ENCODE measurements at regions not wholly inside any gene's neighbourhood (a gene's known extent, or its start where the extent isn't known, plus 50 kb on each side); places are given as distances from the start of the nearest gene placed in this dataset.

DNA sequence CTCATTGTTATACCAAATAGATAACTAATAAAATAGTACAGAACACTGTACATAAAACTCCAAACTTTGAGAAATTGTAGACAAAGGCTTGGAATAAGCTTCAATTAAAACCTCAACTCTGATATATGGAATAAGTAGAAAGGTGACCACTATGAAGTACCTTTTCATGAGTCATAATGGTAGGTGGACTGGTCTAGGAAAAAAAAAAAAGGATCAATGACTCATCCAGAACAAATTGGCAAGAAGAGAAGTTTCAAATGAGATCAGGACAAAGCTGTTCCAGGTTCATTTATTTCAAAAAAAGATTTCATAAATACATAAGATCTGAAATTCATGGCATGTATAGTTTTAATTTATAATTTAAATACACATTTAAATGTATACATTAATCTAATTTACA lies 769.7 kb downstream of the SUCLG1 start:
- no peak overlapping the region for H3K9ac ChIP-seq (ENCODE audit: low read depth, low read length, poor library complexity, severe bottlenecking)
- no peaks in the 10 kb centered on the region for H4K20me1 ChIP-seq (ENCODE audit: insufficient read depth, low read length, poor library complexity, severe bottlenecking)
- no peak overlapping the region for H2AFZ ChIP-seq (ENCODE audit: low read length)
- TF ChIP-seq, protein P1, sequence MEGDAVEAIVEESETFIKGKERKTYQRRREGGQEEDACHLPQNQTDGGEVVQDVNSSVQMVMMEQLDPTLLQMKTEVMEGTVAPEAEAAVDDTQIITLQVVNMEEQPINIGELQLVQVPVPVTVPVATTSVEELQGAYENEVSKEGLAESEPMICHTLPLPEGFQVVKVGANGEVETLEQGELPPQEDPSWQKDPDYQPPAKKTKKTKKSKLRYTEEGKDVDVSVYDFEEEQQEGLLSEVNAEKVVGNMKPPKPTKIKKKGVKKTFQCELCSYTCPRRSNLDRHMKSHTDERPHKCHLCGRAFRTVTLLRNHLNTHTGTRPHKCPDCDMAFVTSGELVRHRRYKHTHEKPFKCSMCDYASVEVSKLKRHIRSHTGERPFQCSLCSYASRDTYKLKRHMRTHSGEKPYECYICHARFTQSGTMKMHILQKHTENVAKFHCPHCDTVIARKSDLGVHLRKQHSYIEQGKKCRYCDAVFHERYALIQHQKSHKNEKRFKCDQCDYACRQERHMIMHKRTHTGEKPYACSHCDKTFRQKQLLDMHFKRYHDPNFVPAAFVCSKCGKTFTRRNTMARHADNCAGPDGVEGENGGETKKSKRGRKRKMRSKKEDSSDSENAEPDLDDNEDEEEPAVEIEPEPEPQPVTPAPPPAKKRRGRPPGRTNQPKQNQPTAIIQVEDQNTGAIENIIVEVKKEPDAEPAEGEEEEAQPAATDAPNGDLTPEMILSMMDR (conservative IDR thresholded peaks at IDR 0.05; ENCODE audit: low read length) = no peak
- no peak for TF ChIP-seq EZH2phosphoT487 (IDR thresholded peaks at IDR 0.05; ENCODE audit: borderline replicate concordance)
- no peaks in the 10 kb centered on the region for H3K9me2 ChIP-seq (replicated peaks; ENCODE audit: low read depth, low read length)
- no peaks in the 10 kb centered on the region for H3K27me3 ChIP-seq (ENCODE audit: insufficient read depth, low read length, poor library complexity, severe bottlenecking)
- no peaks in the 10 kb centered on the region for H3K79me2 ChIP-seq (ENCODE audit: insufficient read depth, low read length)
- H3K9me3 ChIP-seq (ENCODE audit: insufficient read depth, low read depth, low read length) = no peaks in the 10 kb centered on the region
- no peaks in the 10 kb centered on the region for H3K36me3 ChIP-seq (ENCODE audit: insufficient read depth, low read length)
- no peaks in the 10 kb centered on the region for H3K4me1 ChIP-seq (ENCODE audit: insufficient read depth, low read length, poor library complexity, severe bottlenecking)
- H3F3A ChIP-seq (ENCODE audit: low read depth) = no peaks in the 10 kb centered on the region
- H3K4me3 ChIP-seq (ENCODE audit: low read length, poor library complexity, severe bottlenecking) = no peak overlapping the region
- no peak overlapping the region for H3K4me2 ChIP-seq (ENCODE audit: low read depth, low read length, poor library complexity, severe bottlenecking)

DNA sequence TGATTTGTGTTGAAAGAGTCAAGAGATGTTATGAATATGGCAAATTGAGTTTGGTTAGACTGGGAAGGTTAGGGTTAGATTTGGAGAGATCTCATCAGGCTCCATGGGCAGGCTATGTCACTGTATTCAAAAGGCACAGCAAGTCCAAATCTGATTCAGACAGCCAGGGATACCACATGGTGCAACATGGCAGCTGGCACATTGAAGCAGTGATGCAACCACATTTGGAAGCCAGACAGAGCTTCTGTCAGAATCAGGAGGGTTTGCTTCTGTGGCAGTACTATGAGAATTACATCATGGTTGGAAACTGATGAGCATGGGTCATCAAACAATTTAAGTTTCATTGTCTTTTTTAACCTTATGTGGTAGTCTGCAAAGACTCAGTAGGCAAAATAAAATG lies 772.2 kb downstream of the SUCLG1 start:
- Histone ChIP-seq H3K9me2 (replicated peaks; ENCODE audit: low read depth, low read length) (no peaks in the 10 kb centered on the region), H3K27me3 (ENCODE audit: insufficient read depth, low read length, poor library complexity, severe bottlenecking) (no peaks in the 10 kb centered on the region), H3K4me1 (ENCODE audit: insufficient read depth, low read length, poor library complexity, severe bottlenecking) (no peaks in the 10 kb centered on the region), H3K36me3 (ENCODE audit: insufficient read depth, low read length) (no peaks in the 10 kb centered on the region), H4K20me1 (ENCODE audit: insufficient read depth, low read length, poor library complexity, severe bottlenecking) (no peaks in the 10 kb centered on the region), H3K79me2 (ENCODE audit: insufficient read depth, low read length) (no peaks in the 10 kb centered on the region), H3K9ac (ENCODE audit: low read depth, low read length, poor library complexity, severe bottlenecking) (no peak overlapping the region), H3K9me3 (ENCODE audit: insufficient read depth, low read depth, low read length) (no peaks in the 10 kb centered on the region), H3K4me2 (ENCODE audit: low read depth, low read length, poor library complexity, severe bottlenecking) (no peak overlapping the region), H2AFZ (ENCODE audit: low read length) (no peak overlapping the region), H3F3A (ENCODE audit: low read depth) (no peaks in the 10 kb centered on the region), H3K4me3 (ENCODE audit: low read length, poor library complexity, severe bottlenecking) (no peak overlapping the region)
- TF ChIP-seq EZH2phosphoT487 (IDR thresholded peaks at IDR 0.05; ENCODE audit: borderline replicate concordance) = no peak
- TF ChIP-seq, protein P1 (conservative IDR thresholded peaks at IDR 0.05; ENCODE audit: low read length) = no peak

DNA sequence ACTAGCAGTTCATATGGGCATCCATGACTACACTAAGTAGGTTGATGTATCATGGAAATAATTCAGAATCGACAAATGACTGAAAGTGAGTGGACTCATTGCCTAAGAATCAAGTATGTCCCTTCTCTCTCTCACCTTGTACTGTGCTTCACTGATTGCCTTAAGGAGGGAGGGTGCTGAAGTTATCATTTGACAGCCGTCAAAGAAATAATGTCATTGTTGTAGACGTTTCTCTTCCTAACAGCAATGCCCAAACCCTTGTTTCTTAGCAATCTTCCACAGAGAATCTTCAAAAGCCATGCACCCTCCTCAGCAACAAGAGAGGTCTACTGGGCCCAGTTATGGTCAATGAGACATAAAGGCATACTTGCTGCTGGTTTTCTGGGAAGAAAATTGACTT lies 785.0 kb downstream of the SUCLG1 start:
- no peak overlapping the region for H3K4me2 ChIP-seq (ENCODE audit: low read depth, low read length, poor library complexity, severe bottlenecking)
- H3K4me3 ChIP-seq (ENCODE audit: low read length, poor library complexity, severe bottlenecking) = no peak overlapping the region
- H3K9me2 ChIP-seq (replicated peaks; ENCODE audit: low read depth, low read length) = no peaks in the 10 kb centered on the region
- H3K4me1 ChIP-seq (ENCODE audit: insufficient read depth, low read length, poor library complexity, severe bottlenecking) = no peaks in the 10 kb centered on the region
- TF ChIP-seq, protein P1 (conservative IDR thresholded peaks at IDR 0.05; ENCODE audit: low read length) = no peak
- no peak for TF ChIP-seq EZH2phosphoT487 (IDR thresholded peaks at IDR 0.05; ENCODE audit: borderline replicate concordance)
- H4K20me1 ChIP-seq (ENCODE audit: insufficient read depth, low read length, poor library complexity, severe bottlenecking) = no peaks in the 10 kb centered on the region
- H3K9ac ChIP-seq (ENCODE audit: low read depth, low read length, poor library complexity, severe bottlenecking) = no peak overlapping the region
- H3F3A ChIP-seq (ENCODE audit: low read depth) = no peaks in the 10 kb centered on the region
- no peaks in the 10 kb centered on the region for H3K9me3 ChIP-seq (ENCODE audit: insufficient read depth, low read depth, low read length)
- H3K27me3 ChIP-seq (ENCODE audit: insufficient read depth, low read length, poor library complexity, severe bottlenecking) = no peaks in the 10 kb centered on the region
- no peaks in the 10 kb centered on the region for H3K79me2 ChIP-seq (ENCODE audit: insufficient read depth, low read length)
- H3K36me3 ChIP-seq (ENCODE audit: insufficient read depth, low read length) = no peaks in the 10 kb centered on the region
- H2AFZ ChIP-seq (ENCODE audit: low read length) = no peak overlapping the region

Data from Loucy (cell line).